OCI-LY1 (cell line): ENCODE measurements at regions not wholly inside any gene's neighbourhood (a gene's known extent, or its start where the extent isn't known, plus 50 kb on each side); places are given as distances from the start of the nearest gene placed in this dataset.

Source experiments
- EZH2 ChIP-seq: fragments of 200-600 bp; sonication (generic), shearing (Covaris generic); IDR thresholded peaks from 2 replicates; pipeline ENCODE4 v1.8.0; 2017; ENCODE audit warnings: borderline replicate concordance, mixed run types, mild to moderate bottlenecking, antibody characterized with exemption, low read length, moderate library complexity, mixed read lengths
- TF ChIP-seq, protein P1 (sequence below): fragments of 200-600 bp; sonication (generic), shearing (Covaris generic); IDR thresholded peaks from 2 replicates; pipeline ENCODE4 v1.5.1; 2017; ENCODE audit warnings: mild to moderate bottlenecking, antibody characterized with exemption, low read length, moderate library complexity, mixed read lengths

DNA sequence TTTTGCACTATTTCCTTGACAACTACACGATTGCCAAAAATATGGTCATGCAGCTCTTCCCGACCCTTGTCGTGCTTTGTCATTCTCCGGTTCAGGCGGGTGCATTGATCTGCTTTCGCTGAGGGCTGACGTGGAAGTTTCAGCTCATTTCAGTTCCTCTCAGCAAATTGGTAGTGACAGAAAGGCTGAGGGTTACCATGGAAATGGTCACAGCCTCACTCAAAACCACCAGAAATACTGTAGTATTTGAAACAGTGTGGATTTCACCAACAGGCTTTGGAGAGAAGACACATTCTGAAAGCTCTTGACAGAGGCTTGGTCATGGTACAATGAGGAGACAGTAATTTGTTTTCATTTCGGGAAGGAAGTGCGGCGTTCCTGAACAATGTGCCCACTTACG is 99.7 kb upstream of the EXOC2 start:
- TF ChIP-seq, protein P1, sequence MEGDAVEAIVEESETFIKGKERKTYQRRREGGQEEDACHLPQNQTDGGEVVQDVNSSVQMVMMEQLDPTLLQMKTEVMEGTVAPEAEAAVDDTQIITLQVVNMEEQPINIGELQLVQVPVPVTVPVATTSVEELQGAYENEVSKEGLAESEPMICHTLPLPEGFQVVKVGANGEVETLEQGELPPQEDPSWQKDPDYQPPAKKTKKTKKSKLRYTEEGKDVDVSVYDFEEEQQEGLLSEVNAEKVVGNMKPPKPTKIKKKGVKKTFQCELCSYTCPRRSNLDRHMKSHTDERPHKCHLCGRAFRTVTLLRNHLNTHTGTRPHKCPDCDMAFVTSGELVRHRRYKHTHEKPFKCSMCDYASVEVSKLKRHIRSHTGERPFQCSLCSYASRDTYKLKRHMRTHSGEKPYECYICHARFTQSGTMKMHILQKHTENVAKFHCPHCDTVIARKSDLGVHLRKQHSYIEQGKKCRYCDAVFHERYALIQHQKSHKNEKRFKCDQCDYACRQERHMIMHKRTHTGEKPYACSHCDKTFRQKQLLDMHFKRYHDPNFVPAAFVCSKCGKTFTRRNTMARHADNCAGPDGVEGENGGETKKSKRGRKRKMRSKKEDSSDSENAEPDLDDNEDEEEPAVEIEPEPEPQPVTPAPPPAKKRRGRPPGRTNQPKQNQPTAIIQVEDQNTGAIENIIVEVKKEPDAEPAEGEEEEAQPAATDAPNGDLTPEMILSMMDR, result no peak
- no peak for TF ChIP-seq EZH2
